HG03460 (cell line): ENCODE measurements at regions not wholly inside any gene's neighbourhood (a gene's known extent, or its start where the extent isn't known, plus 50 kb on each side); places are given as distances from the start of the nearest gene placed in this dataset.
A peak's percentile ranks its signal among the peaks of the same experiment; 100 is the strongest.

Experiments
- ATAC-seq: cut with Tn5 transposase; IDR thresholded peaks from one replicate; pipeline ENCODE4 v1.9.1; 2021; ENCODE audit not compliant: unreplicated experiment

GRCh38 chr4:152269448-152270191 is 266.3 kb downstream of the FBXW7 start:
- ATAC-seq: no peak

GRCh38 chr4:152267811-152268210 is 268.1 kb downstream of the FBXW7 start:
- no peak for ATAC-seq

- ATAC-seq: no peak
These were observed 268.9 kb downstream of the FBXW7 start for GRCh38 chr4:152266831-152267480.

GRCh38 chr4:152265149-152265621 is 270.7 kb downstream of the FBXW7 start:
- ATAC-seq: no peak

- ATAC-seq: no peak
These were observed 271.8 kb downstream of the FBXW7 start for GRCh38 chr4:152264106-152264505.

- no peak for ATAC-seq
These were observed 276.0 kb downstream of the FBXW7 start for GRCh38 chr4:152259866-152260265.

GRCh38 chr4:152258804-152259708 is 276.8 kb downstream of the FBXW7 start:
- no peak for ATAC-seq

GRCh38 chr4:152258391-152258790 is 277.5 kb downstream of the FBXW7 start:
- ATAC-seq: no peak

GRCh38 chr4:152257601-152258066 is 278.3 kb downstream of the FBXW7 start:
- no peak for ATAC-seq

- no peak for ATAC-seq
These were observed 278.9 kb downstream of the FBXW7 start for GRCh38 chr4:152256996-152257395.

- peak; percentile 93 for ATAC-seq
These were observed 280.5 kb downstream of the FBXW7 start for GRCh38 chr4:152255437-152255836.

GRCh38 chr4:152248347-152248746 is 287.5 kb downstream of the FBXW7 start:
- no peak for ATAC-seq

- ATAC-seq: no peak
These were observed 288.5 kb downstream of the FBXW7 start for GRCh38 chr4:152247271-152247975.

- no peak for ATAC-seq
These were observed 289.2 kb downstream of the FBXW7 start for GRCh38 chr4:152246659-152247058.

GRCh38 chr4:152245680-152246079 is 290.2 kb downstream of the FBXW7 start:
- ATAC-seq: no peak

- no peak for ATAC-seq
These were observed 291.2 kb downstream of the FBXW7 start for GRCh38 chr4:152244659-152245058.

GRCh38 chr4:152243896-152244595 is 291.8 kb downstream of the FBXW7 start:
- ATAC-seq: no peak

- no peak for ATAC-seq
These were observed 292.7 kb downstream of the FBXW7 start for GRCh38 chr4:152243206-152243605.

GRCh38 chr4:152240232-152240631 is 295.7 kb downstream of the FBXW7 start:
- no peak for ATAC-seq

- ATAC-seq: no peak
These were observed 296.7 kb downstream of the FBXW7 start for GRCh38 chr4:152239216-152239615.
